Activated CD4-positive, alpha-beta memory T cell treated with anti-CD3 and anti-CD28 coated beads, Interleukin-2, amount 10 ng/mL, durations not matched to agents 7 days and 5 days (primary cell): ENCODE measurements at regions not wholly inside any gene's neighbourhood (a gene's known extent, or its start where the extent isn't known, plus 50 kb on each side); places are given as distances from the start of the nearest gene placed in this dataset.

Experiments used
- CTCF ChIA-PET: fragments of 350-600 bp; sonication (Branson Sonifier 250); formaldehyde crosslinking; loops from one replicate; lab custom pipeline; 2021; ENCODE audit warnings: antibody characterized with exemption, inconsistent platforms; lab: Charles Lee
- POLR2A ChIA-PET: fragments of 350-600 bp; sonication (Branson Sonifier 250); formaldehyde crosslinking; loops from one replicate; lab custom pipeline; 2021; ENCODE audit warnings: antibody characterized with exemption; lab: Charles Lee
- DNase-seq: peaks from one replicate; pipeline ENCODE4 v3.0.0-alpha.2; 2020
- H3K27ac Mint-ChIP-seq: one replicate; pipeline ENCODE4 v1.8.0; 2021; ENCODE audit warnings: mild to moderate bottlenecking, mixed read lengths
- H3K27me3 Mint-ChIP-seq: one replicate; pipeline ENCODE4 v1.8.0; 2021; ENCODE audit warnings: mixed read lengths
- H3K36me3 Mint-ChIP-seq: one replicate; pipeline ENCODE4 v1.8.0; 2021; ENCODE audit warnings: low read depth, mixed read lengths
- H3K4me1 Mint-ChIP-seq: one replicate; pipeline ENCODE4 v1.8.0; 2021; ENCODE audit warnings: mixed read lengths
- H3K4me3 Mint-ChIP-seq: one replicate; pipeline ENCODE4 v1.8.0; 2021; ENCODE audit warnings: mild to moderate bottlenecking, mixed read lengths
- H3K9me3 Mint-ChIP-seq: one replicate; pipeline ENCODE4 v1.8.0; 2021; ENCODE audit warnings: mixed read lengths

- DNase-seq: no peak
- Mint-ChIP-seq H3K27me3 (no peaks in the 10 kb centered on the region), H3K9me3 (no peaks in the 10 kb centered on the region), H3K4me1 (no peaks in the 10 kb centered on the region), H3K27ac (no peak overlapping the region), H3K36me3 (no peaks in the 10 kb centered on the region), H3K4me3 (no peak overlapping the region)
- CTCF ChIA-PET: no interaction called here
- POLR2A ChIA-PET: no interaction called here
Observed at GRCh38 chr9:17846948-17847655, 268.2 kb downstream of the SH3GL2 start.

GRCh38 chr9:17847908-17848307 lies 269.0 kb downstream of the SH3GL2 start:
- Mint-ChIP-seq H3K4me3 (no peak overlapping the region), H3K36me3 (no peaks in the 10 kb centered on the region), H3K27ac (no peak overlapping the region), H3K9me3 (no peaks in the 10 kb centered on the region), H3K4me1 (no peaks in the 10 kb centered on the region), H3K27me3 (no peaks in the 10 kb centered on the region)
- no peak for DNase-seq
- ChIA-PET CTCF (no interaction called here), POLR2A (no interaction called here)

DNA sequence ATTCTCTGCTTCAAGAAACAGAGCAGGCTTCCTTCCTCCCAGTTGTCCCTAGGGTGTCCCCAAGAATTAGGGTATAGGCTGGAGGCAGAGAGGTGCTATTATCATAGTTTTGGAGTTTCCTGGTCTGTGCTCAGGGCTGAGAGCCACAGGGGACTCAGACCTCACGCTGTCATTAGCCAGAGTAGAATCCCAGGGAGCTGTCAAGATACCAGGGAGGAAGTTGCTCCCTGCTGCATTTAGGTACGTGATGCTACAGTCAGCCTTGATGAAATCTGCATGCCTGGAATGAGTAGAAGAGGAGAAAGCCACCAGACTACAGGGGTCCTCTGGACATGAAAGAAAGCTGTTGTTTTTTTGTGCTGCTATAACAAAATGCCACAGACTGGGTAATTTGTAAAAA lies 273.2 kb downstream of the SH3GL2 start:
- no peaks in the 10 kb centered on the region for H3K9me3 Mint-ChIP-seq

DNA sequence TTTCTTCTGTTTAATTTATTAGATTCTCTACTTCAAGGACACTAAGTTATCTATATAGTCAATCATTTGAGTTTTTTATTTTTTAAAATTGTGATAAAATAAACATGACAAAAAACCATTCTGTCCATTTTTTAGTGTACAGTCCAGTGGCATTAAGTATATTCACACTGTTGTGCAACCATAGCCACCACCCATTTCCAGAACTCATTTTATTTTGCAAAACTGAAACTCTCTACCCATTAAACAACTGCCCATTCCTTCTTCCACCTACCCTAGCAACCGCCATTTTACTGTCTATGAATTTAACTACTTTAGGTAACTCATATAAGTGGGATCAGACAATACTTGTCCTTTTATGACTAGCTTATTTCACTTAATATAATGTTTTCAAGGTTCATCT lies 275.6 kb downstream of the SH3GL2 start:
- ChIA-PET CTCF (no interaction called here), POLR2A (no interaction called here)
- no peak for DNase-seq
- Mint-ChIP-seq H3K4me1 (no peaks in the 10 kb centered on the region), H3K36me3 (no peaks in the 10 kb centered on the region), H3K9me3 (no peaks in the 10 kb centered on the region), H3K4me3 (no peak overlapping the region), H3K27me3 (no peaks in the 10 kb centered on the region), H3K27ac (no peak overlapping the region)

More for the DNA sequence above, 273.2 kb downstream of the SH3GL2 start:
- no peak for DNase-seq
- Mint-ChIP-seq H3K36me3 (no peaks in the 10 kb centered on the region), H3K4me3 (no peak overlapping the region), H3K4me1 (no peaks in the 10 kb centered on the region), H3K27me3 (no peaks in the 10 kb centered on the region), H3K27ac (no peak overlapping the region)
- ChIA-PET CTCF (no interaction called here), POLR2A (no interaction called here)

DNA sequence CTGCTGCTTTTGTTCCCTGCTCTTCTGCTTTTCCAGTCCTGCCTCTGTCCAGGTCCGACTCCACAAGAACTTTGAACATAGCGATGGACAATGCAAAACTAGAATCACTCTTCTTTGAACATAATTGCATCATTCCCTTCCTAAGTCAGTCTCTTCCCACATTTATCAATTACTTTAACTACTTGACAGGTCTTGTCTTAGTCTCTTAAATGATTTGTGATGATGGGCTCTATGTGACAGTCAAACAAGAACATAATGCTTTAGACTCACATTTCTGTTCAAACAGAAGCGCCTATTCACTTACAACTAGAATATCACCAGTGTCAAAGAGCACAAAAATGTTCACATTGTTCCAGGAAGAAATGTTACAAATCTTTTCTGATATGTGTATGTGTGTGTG lies 278.1 kb downstream of the SH3GL2 start:
- H3K36me3 Mint-ChIP-seq: no peaks in the 10 kb centered on the region
- no peaks in the 10 kb centered on the region for H3K9me3 Mint-ChIP-seq
- no peak for DNase-seq
- H3K4me3 Mint-ChIP-seq: no peak overlapping the region
- ChIA-PET CTCF (no interaction called here), POLR2A (no interaction called here)
- H3K27ac Mint-ChIP-seq: no peak overlapping the region
- H3K27me3 Mint-ChIP-seq: no peaks in the 10 kb centered on the region
- H3K4me1 Mint-ChIP-seq: no peaks in the 10 kb centered on the region

GRCh38 chr9:17859228-17859627 lies 280.4 kb downstream of the SH3GL2 start:
- no peaks in the 10 kb centered on the region for H3K27me3 Mint-ChIP-seq
- ChIA-PET CTCF (no interaction called here), POLR2A (no interaction called here)
- no peak overlapping the region for H3K27ac Mint-ChIP-seq
- no peaks in the 10 kb centered on the region for H3K4me1 Mint-ChIP-seq
- no peak overlapping the region for H3K4me3 Mint-ChIP-seq
- peaks cover 2% of the 10 kb centered on the region for H3K9me3 Mint-ChIP-seq
- DNase-seq: no peak
- no peaks in the 10 kb centered on the region for H3K36me3 Mint-ChIP-seq

DNA sequence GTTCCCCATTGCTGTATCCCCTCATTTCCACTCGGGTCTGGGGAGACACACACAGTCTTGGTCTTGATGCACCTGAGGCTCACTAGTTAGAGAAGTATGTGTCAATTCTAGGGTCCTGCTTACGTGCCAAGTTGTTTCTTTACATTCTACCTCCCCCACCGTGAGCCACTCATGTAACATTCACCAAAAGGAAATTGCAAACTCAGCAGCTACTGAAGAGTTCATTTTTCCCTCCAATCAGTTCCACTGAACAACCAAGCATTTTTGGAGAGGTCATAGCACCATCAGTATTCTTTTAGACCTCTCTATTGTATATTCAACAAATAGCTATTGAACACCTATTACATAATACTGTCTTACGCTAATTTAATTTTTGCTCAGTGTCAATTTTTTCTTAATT lies 281.1 kb downstream of the SH3GL2 start:
- H3K9me3 Mint-ChIP-seq: peaks cover 2% of the 10 kb centered on the region

GRCh38 chr9:17862101-17862500 lies 283.2 kb downstream of the SH3GL2 start:
- no peak for DNase-seq
- ChIA-PET POLR2A (no interaction called here), CTCF (no interaction called here)
- H3K4me1 Mint-ChIP-seq: no peaks in the 10 kb centered on the region
- peaks cover 2% of the 10 kb centered on the region for H3K9me3 Mint-ChIP-seq
- no peak overlapping the region for H3K4me3 Mint-ChIP-seq
- no peaks in the 10 kb centered on the region for H3K27me3 Mint-ChIP-seq
- H3K36me3 Mint-ChIP-seq: no peaks in the 10 kb centered on the region
- no peak overlapping the region for H3K27ac Mint-ChIP-seq

More for the DNA sequence above, 281.1 kb downstream of the SH3GL2 start:
- Mint-ChIP-seq H3K27ac (no peak overlapping the region), H3K27me3 (no peaks in the 10 kb centered on the region), H3K4me1 (no peaks in the 10 kb centered on the region), H3K36me3 (no peaks in the 10 kb centered on the region), H3K4me3 (no peak overlapping the region)
- ChIA-PET CTCF (no interaction called here), POLR2A (no interaction called here)
- no peak for DNase-seq

- CTCF ChIA-PET: no interaction called here
- no peak overlapping the region for H3K4me3 Mint-ChIP-seq
- H3K36me3 Mint-ChIP-seq: no peaks in the 10 kb centered on the region
Observed at GRCh38 chr9:17862629-17863028, 283.8 kb downstream of the SH3GL2 start.

GRCh38 chr9:17863213-17863883 lies 284.5 kb downstream of the SH3GL2 start:
- no peaks in the 10 kb centered on the region for H3K4me1 Mint-ChIP-seq
- H3K9me3 Mint-ChIP-seq: peaks cover 2% of the 10 kb centered on the region
- H3K27ac Mint-ChIP-seq: no peak overlapping the region
- DNase-seq: no peak
- H3K36me3 Mint-ChIP-seq: no peaks in the 10 kb centered on the region
- H3K27me3 Mint-ChIP-seq: no peaks in the 10 kb centered on the region
- H3K4me3 Mint-ChIP-seq: no peak overlapping the region
- POLR2A ChIA-PET: no interaction called here
- CTCF ChIA-PET: no interaction called here

More at GRCh38 chr9:17862629-17863028, 283.8 kb downstream of the SH3GL2 start:
- Mint-ChIP-seq H3K27me3 (no peaks in the 10 kb centered on the region), H3K27ac (no peak overlapping the region), H3K9me3 (peaks cover 2% of the 10 kb centered on the region), H3K4me1 (no peaks in the 10 kb centered on the region)
- no peak for DNase-seq
- POLR2A ChIA-PET: no interaction called here

- Mint-ChIP-seq H3K27ac (no peak overlapping the region), H3K9me3 (peaks cover 2% of the 10 kb centered on the region), H3K36me3 (no peaks in the 10 kb centered on the region), H3K27me3 (no peaks in the 10 kb centered on the region), H3K4me1 (no peaks in the 10 kb centered on the region), H3K4me3 (no peak overlapping the region)
- POLR2A ChIA-PET: no interaction called here
- DNase-seq: no peak
- CTCF ChIA-PET: no interaction called here
Observed at GRCh38 chr9:17863924-17864323, 285.1 kb downstream of the SH3GL2 start.

DNA sequence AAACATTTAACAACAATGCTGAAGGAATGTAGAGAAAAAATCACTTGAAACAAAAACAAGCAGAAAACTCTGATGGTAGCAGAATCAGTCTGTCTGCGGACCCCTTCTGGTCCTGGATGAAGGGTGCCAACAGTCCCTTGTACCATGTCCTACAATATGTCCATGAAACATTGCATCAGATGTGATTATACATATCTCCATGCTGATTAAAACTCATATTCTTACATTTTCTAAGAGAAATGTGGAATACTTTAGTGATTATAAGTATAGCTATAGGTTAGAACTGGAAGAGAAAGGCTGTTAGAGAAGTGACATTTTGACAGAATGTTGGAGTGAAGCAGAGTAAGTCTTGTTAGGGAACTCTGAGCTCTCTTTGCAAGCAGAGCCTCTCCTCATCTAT lies 286.1 kb downstream of the SH3GL2 start:
- CTCF ChIA-PET: no interaction called here

DNA sequence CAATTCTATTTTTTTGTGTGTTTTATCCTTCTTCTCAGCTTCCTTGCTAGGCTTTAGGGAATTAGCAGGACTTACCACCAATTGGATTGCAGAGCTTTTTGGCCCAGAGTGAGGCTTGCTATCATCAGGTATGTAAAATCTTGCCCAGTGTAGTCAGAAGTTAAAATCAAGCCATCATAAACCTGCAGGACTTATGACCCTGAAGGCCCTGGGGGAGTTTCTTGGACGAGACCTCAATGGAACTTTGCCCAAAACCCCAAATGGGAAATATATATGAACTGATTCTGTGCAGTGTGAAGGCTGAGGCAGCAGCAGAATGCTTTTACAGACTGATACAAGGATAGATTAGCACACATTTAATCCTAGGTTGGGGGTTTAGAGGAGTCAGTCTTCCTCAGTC lies 287.0 kb downstream of the SH3GL2 start:
- H3K27ac Mint-ChIP-seq: no peak overlapping the region
- POLR2A ChIA-PET: no interaction called here
- CTCF ChIA-PET: no interaction called here
- no peak for DNase-seq
- H3K9me3 Mint-ChIP-seq: peaks cover 2% of the 10 kb centered on the region
- H3K36me3 Mint-ChIP-seq: no peaks in the 10 kb centered on the region
- H3K4me1 Mint-ChIP-seq: no peaks in the 10 kb centered on the region
- no peak overlapping the region for H3K4me3 Mint-ChIP-seq
- H3K27me3 Mint-ChIP-seq: no peaks in the 10 kb centered on the region

More for the DNA sequence above, 286.1 kb downstream of the SH3GL2 start:
- H3K4me3 Mint-ChIP-seq: no peak overlapping the region
- no peak for DNase-seq
- no peaks in the 10 kb centered on the region for H3K36me3 Mint-ChIP-seq
- POLR2A ChIA-PET: no interaction called here
- H3K27ac Mint-ChIP-seq: no peak overlapping the region
- no peaks in the 10 kb centered on the region for H3K4me1 Mint-ChIP-seq
- peaks cover 2% of the 10 kb centered on the region for H3K9me3 Mint-ChIP-seq
- H3K27me3 Mint-ChIP-seq: no peaks in the 10 kb centered on the region

DNA sequence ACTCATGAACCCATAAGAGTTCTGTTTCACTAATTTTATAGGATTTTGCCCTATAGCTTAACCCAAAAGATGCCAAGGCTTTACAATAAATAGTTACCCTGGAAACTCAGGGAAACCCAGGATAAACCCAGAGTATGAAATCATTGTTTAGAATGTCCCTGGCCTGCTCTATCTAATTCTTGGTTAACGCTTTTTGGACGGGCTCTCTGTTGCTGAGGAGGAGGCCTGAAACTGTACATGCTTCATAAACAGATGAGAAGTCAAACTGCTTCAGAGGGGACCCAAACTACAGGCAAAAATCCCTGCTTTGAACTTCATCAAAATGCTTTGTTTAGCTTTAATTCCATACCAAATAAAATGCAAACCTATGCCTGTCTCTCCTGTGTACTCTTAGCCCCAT lies 291.9 kb downstream of the SH3GL2 start:
- Mint-ChIP-seq H3K4me1 (no peaks in the 10 kb centered on the region), H3K27me3 (no peaks in the 10 kb centered on the region), H3K4me3 (no peak overlapping the region), H3K9me3 (no peaks in the 10 kb centered on the region), H3K36me3 (no peaks in the 10 kb centered on the region), H3K27ac (no peak overlapping the region)
- POLR2A ChIA-PET: no interaction called here
- CTCF ChIA-PET: no interaction called here
- DNase-seq: no peak
